Neural cell (in vitro differentiated cells): ENCODE measurements at regions not wholly inside any gene's neighbourhood (a gene's known extent, or its start where the extent isn't known, plus 50 kb on each side); places are given as distances from the start of the nearest gene placed in this dataset.

Experiments used
- H2AFZ ChIP-seq: fragments of 200-600, 300-800 bp; sonication (generic), shearing (Covaris generic); 2 replicates; pipeline ENCODE4 v1.6.0; 2014; ENCODE audit warnings: low read depth, mild to moderate bottlenecking, antibody characterized with exemption, low read length, moderate library complexity
- H3F3A ChIP-seq: fragments of 200-600 bp; shearing (Covaris generic); 2 replicates; pipeline ENCODE4 v1.6.1; 2016; ENCODE audit warnings: mild to moderate bottlenecking, moderate library complexity, mixed read lengths, antibody characterized with exemption, low read length; ENCODE audit not compliant: insufficient read depth, poor library complexity, severe bottlenecking
- H3K27ac ChIP-seq: fragments of 200-600, 300-800 bp; sonication (generic), shearing (Covaris generic); 2 replicates; pipeline ENCODE4 v1.5.1; 2014; ENCODE audit warnings: mild to moderate bottlenecking, low read length, moderate library complexity
- H3K27me3 ChIP-seq: fragments of 300-800, 200-600 bp; sonication (generic), shearing (Covaris generic); 2 replicates; pipeline ENCODE4 v1.6.0; 2014; ENCODE audit warnings: mild to moderate bottlenecking, low read depth, low read length, moderate library complexity; ENCODE audit not compliant: insufficient read depth
- H3K36me3 ChIP-seq: fragments of 300-800, 200-600 bp; sonication (generic), shearing (Covaris generic); 2 replicates; pipeline ENCODE4 v1.5.1; 2014; ENCODE audit warnings: mild to moderate bottlenecking, antibody characterized with exemption, low read length, moderate library complexity; ENCODE audit not compliant: insufficient read depth
- H3K4me2 ChIP-seq: fragments of 300-800, 200-600 bp; sonication (generic), shearing (Covaris generic); 2 replicates; pipeline ENCODE4 v1.6.0; 2014; ENCODE audit warnings: mild to moderate bottlenecking, low read length
- H3K4me3 ChIP-seq: fragments of 300-800, 200-600 bp; sonication (generic), shearing (Covaris generic); 2 replicates; pipeline ENCODE4 v1.5.1; 2014; ENCODE audit warnings: mild to moderate bottlenecking, low read length, moderate library complexity
- H3K79me2 ChIP-seq: fragments of 200-600 bp; shearing (Covaris generic); replicated peaks from 2 replicates; pipeline ENCODE4 v1.6.0; 2014; ENCODE audit warnings: mild to moderate bottlenecking, low read length, moderate library complexity; ENCODE audit not compliant: insufficient read depth
- H3K9ac ChIP-seq: fragments of 300-800, 200-600 bp; sonication (generic), shearing (Covaris generic); 2 replicates; pipeline ENCODE4 v1.6.1; 2016; ENCODE audit warnings: mild to moderate bottlenecking, low read length, mixed read lengths
- H3K9me2 ChIP-seq: fragments of 200-600 bp; shearing (Covaris generic); 2 replicates; pipeline ENCODE4 v1.6.1; 2016; ENCODE audit warnings: mild to moderate bottlenecking, low read length, mixed read lengths; ENCODE audit not compliant: insufficient read depth
- H3K9me3 ChIP-seq: fragments of 200-600, 300-800 bp; sonication (generic), shearing (Covaris generic); 2 replicates; pipeline ENCODE4 v1.6.1; 2016; ENCODE audit warnings: mild to moderate bottlenecking, mixed run types, low read length, moderate library complexity, mixed read lengths
- H4K20me1 ChIP-seq: fragments of 200-600 bp; shearing (Covaris generic); 2 replicates; pipeline ENCODE4 v1.6.1; 2016; ENCODE audit warnings: mild to moderate bottlenecking, mixed run types; ENCODE audit not compliant: insufficient read depth
- CTCF ChIP-seq: fragments of 450-650 bp; IDR thresholded peaks from 2 replicates; pipeline ENCODE4 v1.5.1; 2014; ENCODE audit warnings: antibody characterized with exemption, mild to moderate bottlenecking, moderate library complexity; ENCODE audit not compliant: poor library complexity, severe bottlenecking
- EP300 ChIP-seq: fragments of 450-650 bp; conservative IDR thresholded peaks from 2 replicates; pipeline ENCODE4 v1.6.1; 2014; ENCODE audit warnings: antibody characterized with exemption, mild to moderate bottlenecking, moderate library complexity; ENCODE audit not compliant: poor library complexity, severe bottlenecking
- EZH2 ChIP-seq: fragments of 200-600, 300-800 bp; shearing (Covaris generic), sonication (generic); IDR thresholded peaks from 2 replicates; pipeline ENCODE4 v1.6.1; 2014; ENCODE audit warnings: antibody characterized with exemption, low read length, borderline replicate concordance, mild to moderate bottlenecking; ENCODE audit not compliant: insufficient read depth, poor library complexity, severe bottlenecking
- MXI1 ChIP-seq: fragments of 450-650 bp; conservative IDR thresholded peaks from 2 replicates; pipeline ENCODE4 v1.6.1; 2014; ENCODE audit warnings: antibody characterized with exemption, mild to moderate bottlenecking; ENCODE audit not compliant: poor library complexity, severe bottlenecking
- POLR2AphosphoS5 ChIP-seq: IDR thresholded peaks from 2 replicates; pipeline ENCODE4 v1.6.1; 2012
- RAD21 ChIP-seq: fragments of 450-650 bp; conservative IDR thresholded peaks from 2 replicates; pipeline ENCODE4 v1.6.1; 2014; ENCODE audit warnings: antibody characterized with exemption, mild to moderate bottlenecking, moderate library complexity
- REST ChIP-seq: IDR thresholded peaks from 2 replicates; pipeline ENCODE4 v1.6.1; 2012; ENCODE audit warnings: borderline replicate concordance
- SMC3 ChIP-seq: fragments of 450-650 bp; conservative IDR thresholded peaks from 2 replicates; pipeline ENCODE4 v1.6.1; 2014; ENCODE audit warnings: antibody characterized with exemption, mild to moderate bottlenecking, moderate library complexity; ENCODE audit not compliant: poor library complexity
- TAF1 ChIP-seq: IDR thresholded peaks from 2 replicates; pipeline ENCODE4 v1.6.1; 2012; ENCODE audit warnings: low read depth

GRCh38 chr6:132131351-132131750 is 180.2 kb upstream of the CCN2 start:
- Histone ChIP-seq H3K9me2 (no peaks in the 10 kb centered on the region), H3K27me3 (no peaks in the 10 kb centered on the region), H3K9ac (no peak overlapping the region)

GRCh38 chr6:132130626-132131298 is 179.6 kb upstream of the CCN2 start:
- H3K9ac ChIP-seq: no peak overlapping the region
- no peak for TF ChIP-seq MXI1
- no peak for TF ChIP-seq CTCF
- TF ChIP-seq RAD21: no peak
- TF ChIP-seq EZH2: no peak
- no peak for TF ChIP-seq EP300

More at GRCh38 chr6:132131351-132131750, 180.2 kb upstream of the CCN2 start:
- Histone ChIP-seq H3K4me3 (no peak overlapping the region), H3K4me2 (no peak overlapping the region), H3K9me3 (no peaks in the 10 kb centered on the region), H3K79me2 (no peaks in the 10 kb centered on the region), H3K27ac (no peak overlapping the region), H2AFZ (no peak overlapping the region), H4K20me1 (no peaks in the 10 kb centered on the region), H3K36me3 (no peaks in the 10 kb centered on the region), H3F3A (no peaks in the 10 kb centered on the region)
- no peak for TF ChIP-seq EP300
- no peak for TF ChIP-seq SMC3
- no peak for TF ChIP-seq POLR2AphosphoS5
- TF ChIP-seq MXI1: no peak
- no peak for TF ChIP-seq RAD21
- TF ChIP-seq TAF1: no peak
- no peak for TF ChIP-seq REST
- TF ChIP-seq CTCF: no peak
- no peak for TF ChIP-seq EZH2

More at GRCh38 chr6:132130626-132131298, 179.6 kb upstream of the CCN2 start:
- H3K36me3 ChIP-seq: no peaks in the 10 kb centered on the region
- no peak overlapping the region for H3K4me3 ChIP-seq
- H3F3A ChIP-seq: no peaks in the 10 kb centered on the region
- no peak overlapping the region for H3K27ac ChIP-seq
- H2AFZ ChIP-seq: no peak overlapping the region
- no peaks in the 10 kb centered on the region for H4K20me1 ChIP-seq
- no peaks in the 10 kb centered on the region for H3K79me2 ChIP-seq
- no peaks in the 10 kb centered on the region for H3K27me3 ChIP-seq
- no peaks in the 10 kb centered on the region for H3K9me2 ChIP-seq
- H3K4me2 ChIP-seq: no peak overlapping the region
- no peaks in the 10 kb centered on the region for H3K9me3 ChIP-seq
